H1 (cell line): ENCODE measurements at regions not wholly inside any gene's neighbourhood (a gene's known extent, or its start where the extent isn't known, plus 50 kb on each side); places are given as distances from the start of the nearest gene placed in this dataset.

Experiments
- BRCA1 ChIP-seq: IDR thresholded peaks from 2 replicates; pipeline ENCODE4 v1.6.1; 2012; ENCODE audit warnings: low read depth, low read length, improper control_type of control experiment
- CHD2 ChIP-seq: IDR thresholded peaks from 2 replicates; pipeline ENCODE4 v1.6.1; 2012; ENCODE audit warnings: low read length, improper control_type of control experiment
- POLR2A ChIP-seq, 2 experiments: IDR thresholded peaks; 1 replicate in 1 of 2; 2 replicates in 1 of 2; pipeline ENCODE4 v1.6.1; 2011; ENCODE audit warnings: low read depth in 2 of 2, low read length in 2 of 2, mild to moderate bottlenecking in 2 of 2; ENCODE audit errors: control extremely low read depth in 1 of 2
- POU5F1 ChIP-seq: IDR thresholded peaks from 2 replicates; pipeline ENCODE4 v1.6.1; 2011; ENCODE audit warnings: low read depth, mild to moderate bottlenecking, low read length, moderate library complexity
- SRF ChIP-seq: IDR thresholded peaks from 2 replicates; pipeline ENCODE4 v1.6.1; 2011; ENCODE audit warnings: mild to moderate bottlenecking, low read depth, low read length, moderate library complexity
- TBP ChIP-seq: IDR thresholded peaks from 2 replicates; pipeline ENCODE4 v1.6.1; 2011; ENCODE audit warnings: low read depth, low read length, improper control_type of control experiment
- TF ChIP-seq, protein P1 (sequence below): IDR thresholded peaks from 2 replicates; pipeline ENCODE4 v1.6.1; 2011; ENCODE audit warnings: low read length, improper control_type of control experiment
- TF ChIP-seq, protein P2 (sequence below), 3 experiments: IDR thresholded peaks; 1 replicate in 2 of 3; 2 replicates in 1 of 3; pipeline versions ENCODE4 v1.5.1 to v1.6.1; 2011; ENCODE audit warnings: low read length in 3 of 3, mild to moderate bottlenecking in 3 of 3, inconsistent platforms in 2 of 3, low read depth in 1 of 3, moderate library complexity in 1 of 3; ENCODE audit not compliant: insufficient read depth in 1 of 3; ENCODE audit errors: control extremely low read depth in 1 of 3

DNA sequence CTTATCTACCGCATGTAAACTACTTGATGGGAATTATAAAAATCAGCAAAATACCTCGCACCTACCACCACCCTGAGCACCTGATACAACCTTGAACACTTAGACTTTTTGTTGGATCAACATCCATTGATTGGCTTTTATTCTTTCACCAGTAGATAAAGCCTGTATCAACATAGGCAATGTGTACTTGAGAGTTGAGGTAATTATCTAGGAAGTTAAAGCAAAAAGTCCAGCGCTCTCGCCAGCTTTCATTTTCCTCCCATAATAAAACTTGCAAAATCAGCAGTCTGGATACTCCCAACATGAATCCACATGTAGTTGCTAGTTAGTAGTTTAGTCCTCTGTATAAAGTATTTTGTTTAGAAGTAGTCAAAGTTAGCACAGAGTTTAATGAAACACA, 132.0 kb upstream of the PRDM1 start (continued):
- TF ChIP-seq, protein P1, sequence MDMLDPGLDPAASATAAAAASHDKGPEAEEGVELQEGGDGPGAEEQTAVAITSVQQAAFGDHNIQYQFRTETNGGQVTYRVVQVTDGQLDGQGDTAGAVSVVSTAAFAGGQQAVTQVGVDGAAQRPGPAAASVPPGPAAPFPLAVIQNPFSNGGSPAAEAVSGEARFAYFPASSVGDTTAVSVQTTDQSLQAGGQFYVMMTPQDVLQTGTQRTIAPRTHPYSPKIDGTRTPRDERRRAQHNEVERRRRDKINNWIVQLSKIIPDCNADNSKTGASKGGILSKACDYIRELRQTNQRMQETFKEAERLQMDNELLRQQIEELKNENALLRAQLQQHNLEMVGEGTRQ, result no peak
- no peak for TF ChIP-seq TBP
- no peak for TF ChIP-seq CHD2
- TF ChIP-seq BRCA1, result no peak
- no peak for TF ChIP-seq POU5F1
- TF ChIP-seq, protein P2, sequence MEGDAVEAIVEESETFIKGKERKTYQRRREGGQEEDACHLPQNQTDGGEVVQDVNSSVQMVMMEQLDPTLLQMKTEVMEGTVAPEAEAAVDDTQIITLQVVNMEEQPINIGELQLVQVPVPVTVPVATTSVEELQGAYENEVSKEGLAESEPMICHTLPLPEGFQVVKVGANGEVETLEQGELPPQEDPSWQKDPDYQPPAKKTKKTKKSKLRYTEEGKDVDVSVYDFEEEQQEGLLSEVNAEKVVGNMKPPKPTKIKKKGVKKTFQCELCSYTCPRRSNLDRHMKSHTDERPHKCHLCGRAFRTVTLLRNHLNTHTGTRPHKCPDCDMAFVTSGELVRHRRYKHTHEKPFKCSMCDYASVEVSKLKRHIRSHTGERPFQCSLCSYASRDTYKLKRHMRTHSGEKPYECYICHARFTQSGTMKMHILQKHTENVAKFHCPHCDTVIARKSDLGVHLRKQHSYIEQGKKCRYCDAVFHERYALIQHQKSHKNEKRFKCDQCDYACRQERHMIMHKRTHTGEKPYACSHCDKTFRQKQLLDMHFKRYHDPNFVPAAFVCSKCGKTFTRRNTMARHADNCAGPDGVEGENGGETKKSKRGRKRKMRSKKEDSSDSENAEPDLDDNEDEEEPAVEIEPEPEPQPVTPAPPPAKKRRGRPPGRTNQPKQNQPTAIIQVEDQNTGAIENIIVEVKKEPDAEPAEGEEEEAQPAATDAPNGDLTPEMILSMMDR (IDR thresholded peaks at IDR 0.05; ENCODE audit: control extremely low read depth in 1 of 3, insufficient read depth in 1 of 3, low read depth in 1 of 3, low read length in 3 of 3), result no peak
- TF ChIP-seq POLR2A (IDR thresholded peaks at IDR 0.05; ENCODE audit: control extremely low read depth in 1 of 2, low read depth in 2 of 2, low read length in 2 of 2), result no peak
- no peak for TF ChIP-seq SRF
